ENCODE measurements at regions not wholly inside any gene's neighbourhood (a gene's known extent, or its start where the extent isn't known, plus 50 kb on each side); places are given as distances from the start of the nearest gene placed in this dataset.

- WGBS, 2 donors (ENCODE audit: extremely low coverage in 2 of 2, insufficient read length in 2 of 2, insufficient replicate concordance in 1 of 2): no CpG with 5 or more reads among the region's 2 CpGs
- Histone ChIP-seq H2BK120ac (ENCODE audit: low read depth, low read length) (no peak overlapping the region), H4K8ac (ENCODE audit: low read depth, low read length) (no peak overlapping the region), H3K4ac (ENCODE audit: low read length) (no peak overlapping the region), H3K36me3 (replicated peaks in 1 of 2; ENCODE audit: control insufficient read depth in 2 of 2, insufficient read depth in 2 of 2, low read length in 2 of 2) (no peaks in the 10 kb centered on the region), H2AFZ (ENCODE audit: low read length) (no peak overlapping the region), H3K4me3 (ENCODE audit: low read length in 2 of 2) (no peak overlapping the region), H3K4me2 (ENCODE audit: insufficient read depth, low read length, poor library complexity, severe bottlenecking) (no peak overlapping the region), H3K14ac (ENCODE audit: low read length) (no peak overlapping the region), H3K4me1 (ENCODE audit: control insufficient read depth in 2 of 2, insufficient read depth in 1 of 2, low read depth in 1 of 2, low read length in 2 of 2) (no peaks in the 10 kb centered on the region), H3K23ac (ENCODE audit: low read depth, low read length, poor library complexity) (no peak overlapping the region), H2BK5ac (ENCODE audit: low read length) (no peak overlapping the region), H2BK15ac (ENCODE audit: low read length) (no peak overlapping the region), H2BK12ac (ENCODE audit: low read length) (no peak overlapping the region), H3K79me1 (ENCODE audit: low read depth, low read length) (no peaks in the 10 kb centered on the region), H4K91ac (ENCODE audit: low read depth, low read length, poor library complexity) (no peak overlapping the region), H2AK5ac (ENCODE audit: low read depth, low read length) (no peak overlapping the region), H3K9me3 (replicated peaks in 1 of 2; ENCODE audit: control insufficient read depth in 2 of 2, insufficient read depth in 1 of 2, low read depth in 1 of 2, low read length in 2 of 2) (no peaks in the 10 kb centered on the region), H3K27ac (replicated peaks; ENCODE audit: low read length) (no peak overlapping the region), H3K27me3 (ENCODE audit: control insufficient read depth in 3 of 3, insufficient read depth in 3 of 3, low read depth in 1 of 3, low read length in 3 of 3) (no peaks in the 10 kb centered on the region), H3K18ac (ENCODE audit: low read length) (no peak overlapping the region), H3K9ac (ENCODE audit: low read depth, low read length, poor library complexity) (no peak overlapping the region)
- no peak for DNase-seq (ENCODE audit: low spot score)
Observed at GRCh38 chr4:37130465-37130864, 114.1 kb upstream of the NWD2 start.

- Histone ChIP-seq H3K14ac (ENCODE audit: low read length) (no peak overlapping the region), H4K91ac (ENCODE audit: low read depth, low read length, poor library complexity) (no peak overlapping the region), H3K27me3 (ENCODE audit: control insufficient read depth in 3 of 3, insufficient read depth in 3 of 3, low read depth in 1 of 3, low read length in 3 of 3) (no peaks in the 10 kb centered on the region), H2BK12ac (ENCODE audit: low read length) (no peak overlapping the region), H3K9me3 (replicated peaks in 1 of 2; ENCODE audit: control insufficient read depth in 2 of 2, insufficient read depth in 1 of 2, low read depth in 1 of 2, low read length in 2 of 2) (no peaks in the 10 kb centered on the region), H3K36me3 (replicated peaks in 1 of 2; ENCODE audit: control insufficient read depth in 2 of 2, insufficient read depth in 2 of 2, low read length in 2 of 2) (no peaks in the 10 kb centered on the region), H3K4me3 (ENCODE audit: low read length in 2 of 2) (no peak overlapping the region), H3K4me2 (ENCODE audit: insufficient read depth, low read length, poor library complexity, severe bottlenecking) (no peak overlapping the region), H3K79me1 (ENCODE audit: low read depth, low read length) (no peaks in the 10 kb centered on the region), H2AK5ac (ENCODE audit: low read depth, low read length) (no peak overlapping the region), H2BK15ac (ENCODE audit: low read length) (no peak overlapping the region), H2BK120ac (ENCODE audit: low read depth, low read length) (no peak overlapping the region), H4K8ac (ENCODE audit: low read depth, low read length) (no peak overlapping the region), H3K18ac (ENCODE audit: low read length) (no peak overlapping the region), H3K4ac (ENCODE audit: low read length) (no peak overlapping the region), H3K9ac (ENCODE audit: low read depth, low read length, poor library complexity) (no peak overlapping the region), H2BK5ac (ENCODE audit: low read length) (no peak overlapping the region), H3K4me1 (ENCODE audit: control insufficient read depth in 2 of 2, insufficient read depth in 1 of 2, low read depth in 1 of 2, low read length in 2 of 2) (no peaks in the 10 kb centered on the region), H3K23ac (ENCODE audit: low read depth, low read length, poor library complexity) (no peak overlapping the region), H2AFZ (ENCODE audit: low read length) (no peak overlapping the region), H3K27ac (replicated peaks; ENCODE audit: low read length) (no peak overlapping the region)
- no peak for DNase-seq (ENCODE audit: low spot score)
Observed at GRCh38 chr4:37132351-37132974, 112.1 kb upstream of the NWD2 start.

- Histone ChIP-seq H4K8ac (ENCODE audit: low read depth, low read length) (no peak overlapping the region), H2BK12ac (ENCODE audit: low read length) (no peak overlapping the region), H3K4me2 (ENCODE audit: insufficient read depth, low read length, poor library complexity, severe bottlenecking) (no peak overlapping the region), H2AFZ (ENCODE audit: low read length) (no peak overlapping the region), H3K18ac (ENCODE audit: low read length) (no peak overlapping the region), H3K27ac (replicated peaks; ENCODE audit: low read length) (no peak overlapping the region), H3K79me1 (ENCODE audit: low read depth, low read length) (no peaks in the 10 kb centered on the region), H3K23ac (ENCODE audit: low read depth, low read length, poor library complexity) (no peak overlapping the region), H3K14ac (ENCODE audit: low read length) (no peak overlapping the region), H2BK120ac (ENCODE audit: low read depth, low read length) (no peak overlapping the region), H2AK5ac (ENCODE audit: low read depth, low read length) (no peak overlapping the region), H3K4me1 (ENCODE audit: control insufficient read depth in 2 of 2, insufficient read depth in 1 of 2, low read depth in 1 of 2, low read length in 2 of 2) (no peaks in the 10 kb centered on the region), H2BK5ac (ENCODE audit: low read length) (no peak overlapping the region), H2BK15ac (ENCODE audit: low read length) (no peak overlapping the region), H3K36me3 (replicated peaks in 1 of 2; ENCODE audit: control insufficient read depth in 2 of 2, insufficient read depth in 2 of 2, low read length in 2 of 2) (no peaks in the 10 kb centered on the region), H3K4me3 (ENCODE audit: low read length in 2 of 2) (no peak overlapping the region), H3K27me3 (ENCODE audit: control insufficient read depth in 3 of 3, insufficient read depth in 3 of 3, low read depth in 1 of 3, low read length in 3 of 3) (no peaks in the 10 kb centered on the region), H3K4ac (ENCODE audit: low read length) (no peak overlapping the region), H3K9ac (ENCODE audit: low read depth, low read length, poor library complexity) (no peak overlapping the region), H3K9me3 (replicated peaks in 1 of 2; ENCODE audit: control insufficient read depth in 2 of 2, insufficient read depth in 1 of 2, low read depth in 1 of 2, low read length in 2 of 2) (no peaks in the 10 kb centered on the region), H4K91ac (ENCODE audit: low read depth, low read length, poor library complexity) (no peak overlapping the region)
- WGBS, 2 donors (ENCODE audit: extremely low coverage in 2 of 2, insufficient read length in 2 of 2, insufficient replicate concordance in 1 of 2): no CpG with 5 or more reads among the region's 1 CpG
- no peak for DNase-seq (ENCODE audit: low spot score)
Observed at GRCh38 chr4:37132975-37133360, 111.6 kb upstream of the NWD2 start.

GRCh38 chr4:37138019-37138653, 106.4 kb upstream of the NWD2 start:
- H3K23ac ChIP-seq (ENCODE audit: low read depth, low read length, poor library complexity): no peak overlapping the region
- H3K4me2 ChIP-seq (ENCODE audit: insufficient read depth, low read length, poor library complexity, severe bottlenecking): no peak overlapping the region
- no peak overlapping the region for H3K4me3 ChIP-seq (ENCODE audit: low read length in 2 of 2)
- no CpG with 5 or more reads among the region's 2 CpGs for WGBS, 2 donors (ENCODE audit: extremely low coverage in 2 of 2, insufficient read length in 2 of 2, insufficient replicate concordance in 1 of 2)
- no peak overlapping the region for H2AK5ac ChIP-seq (ENCODE audit: low read depth, low read length)
- no peak overlapping the region for H2BK120ac ChIP-seq (ENCODE audit: low read depth, low read length)
- H3K4me1 ChIP-seq (ENCODE audit: control insufficient read depth in 2 of 2, insufficient read depth in 1 of 2, low read depth in 1 of 2, low read length in 2 of 2): no peaks in the 10 kb centered on the region
- H2BK12ac ChIP-seq (ENCODE audit: low read length): no peak overlapping the region
- no peak overlapping the region for H4K91ac ChIP-seq (ENCODE audit: low read depth, low read length, poor library complexity)
- H3K14ac ChIP-seq (ENCODE audit: low read length): no peak overlapping the region
- H2BK15ac ChIP-seq (ENCODE audit: low read length): no peak overlapping the region
- no peaks in the 10 kb centered on the region for H3K79me1 ChIP-seq (ENCODE audit: low read depth, low read length)
- no peak overlapping the region for H3K9ac ChIP-seq (ENCODE audit: low read depth, low read length, poor library complexity)
- no peak overlapping the region for H2AFZ ChIP-seq (ENCODE audit: low read length)
- no peak overlapping the region for H2BK5ac ChIP-seq (ENCODE audit: low read length)
- H3K36me3 ChIP-seq (replicated peaks in 1 of 2; ENCODE audit: control insufficient read depth in 2 of 2, insufficient read depth in 2 of 2, low read length in 2 of 2): no peaks in the 10 kb centered on the region
- no peak overlapping the region for H4K8ac ChIP-seq (ENCODE audit: low read depth, low read length)
- H3K27me3 ChIP-seq (ENCODE audit: control insufficient read depth in 3 of 3, insufficient read depth in 3 of 3, low read depth in 1 of 3, low read length in 3 of 3): no peaks in the 10 kb centered on the region
- no peak overlapping the region for H3K27ac ChIP-seq (replicated peaks; ENCODE audit: low read length)
- H3K18ac ChIP-seq (ENCODE audit: low read length): no peak overlapping the region
- no peak overlapping the region for H3K4ac ChIP-seq (ENCODE audit: low read length)
- DNase-seq (ENCODE audit: low spot score): no peak
- no peaks in the 10 kb centered on the region for H3K9me3 ChIP-seq (replicated peaks in 1 of 2; ENCODE audit: control insufficient read depth in 2 of 2, insufficient read depth in 1 of 2, low read depth in 1 of 2, low read length in 2 of 2)
